ENCODE measurements at regions not wholly inside any gene's neighbourhood (a gene's known extent, or its start where the extent isn't known, plus 50 kb on each side); places are given as distances from the start of the nearest gene placed in this dataset.

DNA sequence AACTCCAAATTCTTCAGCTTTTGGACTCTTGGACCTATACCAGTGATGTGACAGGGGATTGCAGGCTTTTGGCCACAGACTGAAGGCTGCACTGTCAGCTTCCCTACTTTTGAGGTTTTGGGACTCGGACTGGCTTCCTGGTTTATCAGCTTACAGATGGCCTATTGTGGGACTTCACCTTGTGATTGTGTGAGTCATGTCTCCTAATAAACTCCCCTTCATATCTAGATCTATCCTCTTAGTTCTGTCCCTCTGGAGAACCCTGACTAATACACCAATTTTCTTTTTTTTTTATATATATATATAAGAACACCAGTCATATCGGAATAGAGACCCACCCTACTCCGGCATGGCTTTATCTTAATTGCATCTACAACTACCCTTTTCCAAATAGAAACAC, 166.8 kb downstream of the ETV1 start:
- TF ChIP-seq EZH2 (IDR thresholded peaks at IDR 0.05; ENCODE audit: low read depth, unreplicated experiment) (no peak), CTCF (conservative IDR thresholded peaks at IDR 0.05; ENCODE audit: low read depth in 2 of 2) (no peak), POLR2AphosphoS5 (IDR thresholded peaks at IDR 0.05; ENCODE audit: low read depth) (no peak), CREB1 (CRISPR knock-in tag; IDR thresholded peaks at IDR 0.05; ENCODE audit: low read depth) (no peak), JUNB (IDR thresholded peaks at IDR 0.05; ENCODE audit: unreplicated experiment) (no peak)
- TF ChIP-seq, protein P1, sequence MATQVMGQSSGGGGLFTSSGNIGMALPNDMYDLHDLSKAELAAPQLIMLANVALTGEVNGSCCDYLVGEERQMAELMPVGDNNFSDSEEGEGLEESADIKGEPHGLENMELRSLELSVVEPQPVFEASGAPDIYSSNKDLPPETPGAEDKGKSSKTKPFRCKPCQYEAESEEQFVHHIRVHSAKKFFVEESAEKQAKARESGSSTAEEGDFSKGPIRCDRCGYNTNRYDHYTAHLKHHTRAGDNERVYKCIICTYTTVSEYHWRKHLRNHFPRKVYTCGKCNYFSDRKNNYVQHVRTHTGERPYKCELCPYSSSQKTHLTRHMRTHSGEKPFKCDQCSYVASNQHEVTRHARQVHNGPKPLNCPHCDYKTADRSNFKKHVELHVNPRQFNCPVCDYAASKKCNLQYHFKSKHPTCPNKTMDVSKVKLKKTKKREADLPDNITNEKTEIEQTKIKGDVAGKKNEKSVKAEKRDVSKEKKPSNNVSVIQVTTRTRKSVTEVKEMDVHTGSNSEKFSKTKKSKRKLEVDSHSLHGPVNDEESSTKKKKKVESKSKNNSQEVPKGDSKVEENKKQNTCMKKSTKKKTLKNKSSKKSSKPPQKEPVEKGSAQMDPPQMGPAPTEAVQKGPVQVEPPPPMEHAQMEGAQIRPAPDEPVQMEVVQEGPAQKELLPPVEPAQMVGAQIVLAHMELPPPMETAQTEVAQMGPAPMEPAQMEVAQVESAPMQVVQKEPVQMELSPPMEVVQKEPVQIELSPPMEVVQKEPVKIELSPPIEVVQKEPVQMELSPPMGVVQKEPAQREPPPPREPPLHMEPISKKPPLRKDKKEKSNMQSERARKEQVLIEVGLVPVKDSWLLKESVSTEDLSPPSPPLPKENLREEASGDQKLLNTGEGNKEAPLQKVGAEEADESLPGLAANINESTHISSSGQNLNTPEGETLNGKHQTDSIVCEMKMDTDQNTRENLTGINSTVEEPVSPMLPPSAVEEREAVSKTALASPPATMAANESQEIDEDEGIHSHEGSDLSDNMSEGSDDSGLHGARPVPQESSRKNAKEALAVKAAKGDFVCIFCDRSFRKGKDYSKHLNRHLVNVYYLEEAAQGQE (IDR thresholded peaks at IDR 0.05; ENCODE audit: unreplicated experiment) = no peak

Measured in GM23338 (cell line).